DMS79 (cell line): ENCODE measurements at regions not wholly inside any gene's neighbourhood (a gene's known extent, or its start where the extent isn't known, plus 50 kb on each side); places are given as distances from the start of the nearest gene placed in this dataset.

Experiments
- DNase-seq: peaks from one replicate; lab custom pipeline; 2025; lab: John Stamatoyannopoulos, UW

DNA sequence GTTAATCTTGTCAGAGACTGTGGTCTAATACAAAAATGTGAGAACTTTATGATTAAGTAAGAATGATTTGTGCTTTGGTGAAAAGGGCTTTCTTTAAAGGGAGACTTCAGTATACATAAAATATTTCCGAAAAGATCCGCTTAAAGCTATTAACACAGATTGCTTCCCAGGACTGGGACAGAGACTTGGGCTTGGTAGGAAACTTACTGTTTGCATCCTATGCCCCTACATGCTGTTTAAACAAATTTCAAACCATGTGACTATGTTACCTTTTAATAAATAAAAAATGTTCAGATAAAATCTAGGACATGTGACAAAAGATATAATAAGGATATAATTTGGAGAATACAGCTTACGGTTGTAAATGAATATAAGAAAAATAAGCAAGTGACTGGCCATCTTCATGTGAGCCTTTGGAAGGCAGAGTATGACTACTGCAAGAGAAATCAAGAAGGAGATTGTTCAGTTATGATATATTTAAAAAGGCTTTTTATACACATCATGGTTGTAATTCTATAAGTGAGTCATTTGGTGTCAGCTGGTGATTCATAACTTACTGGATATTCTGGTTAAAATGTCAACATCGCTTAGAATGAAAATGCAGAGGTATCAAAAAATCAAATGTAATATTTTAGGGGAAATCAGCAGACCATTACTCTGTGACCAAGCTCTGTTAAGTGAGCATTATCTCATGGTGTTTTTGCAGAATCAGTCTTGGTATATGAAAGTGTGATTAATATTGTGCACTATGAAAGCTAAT is 234.7 kb upstream of the E2F7 start:
- no peak for DNase-seq

DNA sequence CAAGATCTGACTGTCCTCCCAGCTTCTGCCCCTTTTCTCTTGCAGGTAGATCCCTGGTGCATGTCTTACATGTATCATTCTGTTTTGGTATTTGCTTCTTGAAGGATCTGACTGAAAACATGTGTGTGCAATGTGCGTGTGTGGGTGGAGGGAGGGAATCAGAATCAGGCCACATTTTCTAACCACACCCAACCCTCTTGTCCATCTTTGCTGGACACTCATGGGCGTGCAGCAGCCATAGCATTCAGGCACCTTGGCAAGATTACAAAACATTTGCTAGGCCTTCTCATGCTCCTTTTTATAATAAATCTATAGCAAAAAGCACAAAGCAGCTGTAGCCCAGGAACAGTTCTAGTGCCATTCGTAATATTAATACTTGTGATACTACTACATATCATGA is 233.6 kb upstream of the E2F7 start:
- no peak for DNase-seq

DNA sequence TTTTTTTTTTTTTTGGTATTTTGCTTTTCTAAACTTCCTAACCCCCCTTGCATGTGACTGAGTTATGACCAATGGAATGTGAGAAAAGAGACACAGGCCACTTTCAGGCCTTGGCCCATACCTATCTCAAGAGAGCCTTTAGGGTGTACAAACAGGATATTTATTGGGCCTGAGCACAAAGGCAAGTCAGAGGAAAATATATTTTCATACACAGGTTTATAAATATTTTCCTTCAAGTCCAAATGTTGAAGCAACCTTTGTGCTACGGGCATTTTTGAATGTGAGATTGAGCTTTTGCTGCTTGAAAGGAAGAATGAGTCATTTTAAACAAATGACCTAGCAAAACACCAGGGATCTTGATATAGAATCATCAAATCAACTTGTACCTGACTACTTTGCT is 228.6 kb upstream of the E2F7 start:
- no peak for DNase-seq

DNA sequence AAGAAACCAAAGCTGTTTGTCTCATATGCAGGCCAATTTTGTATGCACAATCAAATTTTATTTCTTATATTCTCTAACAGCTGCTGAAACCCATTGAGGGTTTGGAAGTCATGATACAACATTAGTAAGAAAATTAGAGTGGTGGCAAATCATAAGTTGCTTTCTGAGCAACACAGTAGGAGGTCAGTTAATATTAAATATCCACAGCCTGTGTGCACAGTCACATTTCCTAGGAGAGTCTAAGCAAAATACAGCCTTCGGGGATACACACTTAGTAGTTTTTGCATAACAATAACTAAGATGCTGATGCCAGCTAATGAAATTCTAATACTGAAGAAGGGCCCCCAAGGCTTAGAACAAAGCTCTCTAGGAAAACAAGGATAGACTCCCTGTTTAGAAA is 209.6 kb upstream of the E2F7 start:
- no peak for DNase-seq

- no peak for DNase-seq
Measured at GRCh38 chr12:77273898-77274297, 208.5 kb upstream of the E2F7 start.

DNA sequence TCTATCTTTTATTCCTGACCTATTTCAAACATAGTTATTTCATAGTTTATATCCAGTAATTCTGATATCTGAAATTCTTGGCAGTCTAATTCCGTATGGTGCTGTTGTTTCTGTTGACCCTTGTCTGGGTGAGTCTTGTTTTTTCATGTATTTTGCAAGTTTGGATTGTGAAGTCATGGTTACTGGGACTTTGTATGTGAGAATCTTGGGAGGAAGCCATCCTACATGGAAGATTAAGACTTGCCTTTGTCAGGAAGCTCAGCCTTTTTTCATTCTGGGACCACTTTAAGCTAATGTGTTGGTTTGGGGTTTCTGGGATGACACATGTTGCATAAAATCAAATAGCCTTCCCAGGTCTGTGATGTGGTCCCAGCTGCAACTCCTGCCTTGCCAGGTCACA is 191.6 kb upstream of the E2F7 start:
- DNase-seq: no peak

- no peak for DNase-seq
Measured at GRCh38 chr12:77253321-77253720, 188.0 kb upstream of the E2F7 start.

GRCh38 chr12:77251799-77252198 is 186.4 kb upstream of the E2F7 start:
- DNase-seq: no peak

DNA sequence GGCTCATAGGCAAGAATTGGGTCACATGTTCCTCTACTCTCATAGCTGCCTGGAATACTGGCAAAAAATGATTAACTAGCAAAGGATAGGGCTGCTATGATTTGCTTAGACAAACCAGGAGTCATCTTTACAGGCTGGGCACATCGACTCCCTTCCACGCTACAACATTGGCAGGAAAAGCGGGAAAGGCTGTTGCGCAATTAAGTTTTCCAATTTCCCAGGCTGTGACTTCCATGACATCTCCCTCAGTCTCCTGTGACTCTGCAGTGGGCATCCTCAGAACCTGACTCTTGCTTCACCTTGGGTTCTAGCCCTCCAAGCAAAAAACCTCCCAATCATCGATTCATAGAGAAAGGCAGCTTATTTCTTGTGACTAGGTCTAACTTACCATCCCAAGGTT is 184.5 kb upstream of the E2F7 start:
- no peak for DNase-seq

DNA sequence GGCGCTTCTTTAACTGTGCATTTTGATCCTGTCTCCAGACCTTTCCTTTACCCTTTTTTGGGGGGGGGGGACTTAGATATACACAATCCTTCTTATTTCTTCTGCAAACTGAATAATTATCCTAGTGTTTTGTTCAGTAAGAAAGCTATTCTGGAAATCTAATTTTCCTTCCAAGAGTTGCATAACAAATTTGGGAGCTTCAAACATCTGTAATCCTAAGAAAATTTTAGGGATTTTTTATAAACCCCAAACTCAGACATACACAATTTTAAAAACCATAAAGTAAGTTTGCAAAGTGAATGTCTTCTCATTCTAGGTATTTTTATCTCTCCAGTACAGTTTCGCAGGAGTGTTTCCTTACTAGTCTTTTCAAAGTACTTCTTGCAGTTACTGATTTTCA is 182.7 kb upstream of the E2F7 start:
- DNase-seq: no peak

DNA sequence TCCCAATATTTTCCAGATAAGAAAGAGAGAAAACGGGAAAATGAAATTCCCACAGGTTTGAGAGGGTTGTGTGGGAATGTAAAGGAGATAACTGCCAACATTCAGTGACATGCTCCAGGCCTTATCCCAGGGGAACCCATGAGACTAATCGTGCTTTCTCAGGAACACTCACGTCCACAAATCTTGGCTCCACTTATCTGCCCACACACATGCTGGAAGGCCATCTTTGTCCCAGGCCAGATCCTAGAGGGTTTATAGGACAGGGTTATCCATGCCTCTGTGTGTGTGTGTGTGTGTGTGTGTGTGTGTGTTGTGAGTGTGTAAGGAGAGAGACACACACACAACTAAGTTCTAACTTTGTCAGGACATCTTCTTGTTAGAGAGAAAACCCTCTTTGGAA is 182.2 kb upstream of the E2F7 start:
- no peak for DNase-seq

- DNase-seq: no peak
Measured at GRCh38 chr12:77243345-77243744, 178.0 kb upstream of the E2F7 start.

DNA sequence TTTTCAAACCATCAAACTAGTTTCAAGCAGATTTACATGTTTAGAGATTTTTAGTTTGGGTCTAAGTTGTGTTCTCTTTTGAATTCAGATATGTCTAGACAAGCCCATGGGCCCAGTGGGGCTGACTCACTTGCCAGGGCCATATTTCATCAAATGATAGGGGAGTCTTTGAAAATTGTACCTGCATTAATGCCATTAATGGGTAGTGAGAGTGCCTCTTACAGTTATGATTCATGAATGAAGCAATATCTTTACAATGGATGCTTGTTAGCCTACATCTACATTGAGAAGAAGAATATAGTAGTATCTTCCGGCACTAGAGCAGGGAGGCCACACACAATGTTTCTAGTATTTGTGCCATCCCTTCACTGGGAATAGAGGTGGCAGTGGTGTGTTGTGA is 174.2 kb upstream of the E2F7 start:
- DNase-seq: no peak

GRCh38 chr12:77238335-77238734 is 173.0 kb upstream of the E2F7 start:
- no peak for DNase-seq

- no peak for DNase-seq
Measured at GRCh38 chr12:77237896-77238295, 172.5 kb upstream of the E2F7 start.

DNA sequence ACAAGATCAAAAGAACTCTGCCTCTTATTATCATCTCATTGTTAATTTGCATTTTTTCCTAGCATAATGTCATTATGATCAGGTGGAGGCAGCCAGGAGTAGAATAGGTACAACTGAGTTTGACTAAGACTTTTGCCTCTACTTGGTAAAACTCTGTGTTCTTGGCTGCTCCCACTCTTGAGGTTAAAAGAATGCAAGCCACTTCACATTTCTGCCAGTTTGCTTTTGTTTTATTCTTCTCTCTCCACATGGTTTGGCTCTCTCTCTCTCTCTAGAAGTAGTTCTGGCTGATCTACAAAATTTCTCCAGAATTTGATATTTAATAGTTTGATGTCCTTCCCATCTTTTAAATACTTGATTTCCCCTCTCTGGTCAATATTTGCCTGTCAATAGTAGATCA is 170.7 kb upstream of the E2F7 start:
- no peak for DNase-seq

DNA sequence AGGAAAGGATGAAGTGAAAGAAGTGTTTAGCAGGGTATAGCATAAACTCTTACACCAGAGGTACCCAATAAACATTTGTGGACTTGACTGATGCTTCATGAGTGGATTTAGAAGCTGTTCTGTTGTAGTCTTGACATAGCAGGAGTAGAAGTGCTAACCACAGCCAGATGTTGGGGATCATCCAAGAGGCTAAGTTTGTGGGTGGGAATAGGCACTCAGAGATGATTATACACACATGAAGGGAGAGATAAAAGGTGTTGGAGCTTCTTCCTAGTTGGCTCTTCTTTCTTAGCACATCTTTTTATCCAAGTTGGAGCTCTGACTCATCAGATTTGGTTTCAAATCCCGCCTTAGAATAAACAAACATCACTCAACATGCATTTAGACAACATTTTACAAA is 166.7 kb upstream of the E2F7 start:
- DNase-seq: no peak

DNA sequence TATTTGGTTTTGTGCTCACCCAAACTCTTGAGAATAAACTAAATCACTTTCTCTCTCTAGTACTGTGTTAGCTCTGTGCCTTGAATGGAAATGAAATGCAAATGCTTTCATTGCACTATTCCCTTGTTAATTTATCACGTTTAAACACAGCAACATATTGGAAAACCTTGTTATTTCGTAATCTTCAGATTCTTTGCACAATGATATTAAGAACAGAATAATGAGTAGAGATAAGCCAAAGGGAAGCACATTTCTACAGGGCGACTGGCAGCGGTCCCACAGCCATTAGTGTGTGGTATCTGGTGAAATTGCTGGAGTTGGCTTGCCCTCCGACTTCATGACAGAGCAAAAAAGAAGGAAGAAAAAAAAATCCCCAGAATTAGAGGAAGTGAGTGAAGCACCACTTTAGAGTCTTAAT is 166.1 kb upstream of the E2F7 start:
- no peak for DNase-seq

DNA sequence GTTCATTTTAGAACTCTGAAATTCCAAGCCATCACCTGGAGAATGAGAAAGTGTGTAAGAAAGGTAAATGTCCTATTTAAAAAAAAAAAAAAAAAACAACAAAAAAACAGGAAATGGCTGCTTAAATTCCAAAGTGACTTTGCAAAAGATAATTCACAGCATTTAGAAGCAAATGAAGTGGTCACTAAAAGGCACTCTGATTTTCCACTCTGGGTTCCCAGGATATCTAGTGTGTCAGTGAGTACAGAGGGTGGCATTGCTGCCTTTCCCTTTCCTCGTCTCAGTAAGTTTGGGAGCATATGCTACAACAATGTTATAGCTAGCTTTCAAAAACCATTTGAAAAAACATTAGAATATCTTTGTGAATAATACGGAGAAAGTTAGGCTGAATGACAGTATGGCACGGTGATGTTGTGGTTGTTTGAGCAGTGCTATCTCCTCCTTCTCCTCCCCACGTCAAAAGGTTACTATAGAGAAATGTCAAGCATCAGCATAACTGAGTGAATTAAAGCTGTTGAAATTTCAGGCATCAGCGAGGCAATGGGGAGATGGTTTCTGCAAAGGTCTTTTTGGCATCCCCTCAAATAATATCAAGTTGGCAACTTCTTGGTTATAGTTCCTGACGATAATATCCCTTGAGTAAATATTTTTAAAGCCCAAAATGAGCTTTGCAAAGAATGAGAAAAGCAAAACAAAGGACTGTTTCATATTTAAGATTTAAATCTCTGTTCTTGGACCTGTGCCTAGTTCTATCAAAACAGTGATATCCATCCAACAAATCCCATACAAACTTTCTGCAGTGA is 164.5 kb upstream of the E2F7 start:
- no peak for DNase-seq

DNA sequence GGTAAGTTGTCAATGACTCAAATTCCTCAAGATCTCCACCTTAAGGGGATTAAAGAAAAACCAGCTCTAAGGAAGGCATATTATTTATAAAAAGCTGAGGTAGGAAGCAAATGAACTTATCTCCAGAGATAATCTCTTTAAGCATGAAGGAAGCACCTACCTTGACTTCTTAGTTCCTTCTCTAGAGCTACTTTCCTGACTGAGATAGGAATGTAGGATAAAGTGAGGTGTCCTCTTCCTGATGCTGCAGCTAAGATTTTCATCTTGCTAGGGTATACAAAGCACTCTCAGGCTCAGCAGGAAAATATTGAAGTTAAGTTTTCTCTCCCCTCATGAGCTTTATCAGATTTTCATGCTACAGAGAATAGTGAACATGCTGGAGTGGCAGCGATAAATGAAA is 163.0 kb upstream of the E2F7 start:
- DNase-seq: no peak

- DNase-seq: no peak
Measured at GRCh38 chr12:77226368-77226767, 161.0 kb upstream of the E2F7 start.

- DNase-seq: no peak
Measured at GRCh38 chr12:77225373-77225772, 160.0 kb upstream of the E2F7 start.

DNA sequence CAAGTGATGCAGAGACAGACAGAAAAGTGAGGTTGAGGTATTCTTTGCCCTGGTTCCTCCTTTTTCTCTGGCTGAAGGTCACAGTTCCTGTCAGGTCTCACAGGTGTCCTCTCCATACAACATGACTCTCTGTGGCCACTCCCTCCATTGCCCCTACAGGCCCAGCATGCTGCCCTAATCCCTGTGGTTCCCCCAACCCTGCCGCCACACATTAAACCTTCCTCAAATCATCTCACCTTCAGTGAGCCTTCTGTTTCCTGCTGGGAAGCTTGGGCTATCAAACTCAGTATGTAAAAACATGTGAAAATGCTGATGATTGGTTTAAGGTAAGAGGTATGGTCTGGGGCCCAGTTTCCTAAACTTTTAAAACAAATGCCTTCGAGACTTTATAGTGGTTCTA is 159.0 kb upstream of the E2F7 start:
- no peak for DNase-seq

GRCh38 chr12:77222336-77222735 is 157.0 kb upstream of the E2F7 start:
- no peak for DNase-seq
